ENCODE measurements at regions not wholly inside any gene's neighbourhood (a gene's known extent, or its start where the extent isn't known, plus 50 kb on each side); places are given as distances from the start of the nearest gene placed in this dataset.

GRCh38 chr6:156016186-156016976 is 560.7 kb upstream of the NOX3 start:
- Mint-ChIP-seq H3K27me3 (no peaks in the 10 kb centered on the region), H3K27ac (no peak overlapping the region), H3K4me1 (peaks cover 26 to 44% (median 33%) of the 10 kb centered on the region in 3 donors), H3K4me3 (no peak overlapping the region), H3K9me3 (peaks cover 0 to 5% (median 0%) of the 10 kb centered on the region in 7 donors), H3K36me3 (peaks cover 0 to 7% of the 10 kb centered on the region in 2 donors)
- no peak for ATAC-seq (ENCODE audit: low read depth in 2 of 2)
- DNase-seq: no peak

- peak; percentile 60 to 86 for ATAC-seq (ENCODE audit: low read depth in 2 of 2)
- Mint-ChIP-seq H3K27me3 (no peaks in the 10 kb centered on the region), H3K4me3 (peak overlapping the region; percentile 1 to 84 (median 68)), H3K36me3 (peaks cover 0 to 7% of the 10 kb centered on the region in 2 donors), H3K27ac (peak overlapping the region in 5 of 6 donors; percentile 40 to 87 (median 72)), H3K9me3 (peaks cover 0 to 11% (median 4%) of the 10 kb centered on the region in 7 donors), H3K4me1 (peaks cover 24 to 32% (median 29%) of the 10 kb centered on the region in 3 donors)
- peak; percentile 31 for DNase-seq
Measured at GRCh38 chr6:156013155-156013554, 557.5 kb upstream of the NOX3 start.

GRCh38 chr6:156009656-156010055 is 554.0 kb upstream of the NOX3 start:
- no peak for DNase-seq
- ATAC-seq (ENCODE audit: low read depth in 2 of 2): no peak
- H3K4me1 Mint-ChIP-seq: peaks cover 18 to 23% (median 22%) of the 10 kb centered on the region in 3 donors

GRCh38 chr6:156004796-156005195 is 549.2 kb upstream of the NOX3 start:
- Mint-ChIP-seq H3K36me3 (no peaks in the 10 kb centered on the region), H3K27me3 (no peaks in the 10 kb centered on the region), H3K9me3 (peaks cover 0 to 13% (median under 1%) of the 10 kb centered on the region in 7 donors), H3K27ac (peak overlapping the region in 1 of 6 donors; percentile 39), H3K4me3 (no peak overlapping the region), H3K4me1 (peaks cover 0 to 2% (median 0%) of the 10 kb centered on the region in 3 donors)
- ATAC-seq (ENCODE audit: low read depth in 2 of 2) (no peak), DNase-seq (no peak)

More at GRCh38 chr6:156009656-156010055, 554.0 kb upstream of the NOX3 start:
- H3K36me3 Mint-ChIP-seq: no peaks in the 10 kb centered on the region
- no peak overlapping the region for H3K4me3 Mint-ChIP-seq
- peaks cover 0 to 17% (median 2%) of the 10 kb centered on the region in 7 donors for H3K9me3 Mint-ChIP-seq
- H3K27ac Mint-ChIP-seq: peak overlapping the region in 1 of 6 donors; percentile 54
- H3K27me3 Mint-ChIP-seq: no peaks in the 10 kb centered on the region

GRCh38 chr6:155996151-155996550 is 540.5 kb upstream of the NOX3 start:
- H3K27ac Mint-ChIP-seq: peak overlapping the region in 1 of 6 donors; percentile 10

GRCh38 chr6:155995281-155995680 is 539.6 kb upstream of the NOX3 start:
- H3K4me1 Mint-ChIP-seq: peaks cover 2 to 10% (median 4%) of the 10 kb centered on the region in 3 donors
- ATAC-seq (ENCODE audit: low read depth in 2 of 2): no peak

More at GRCh38 chr6:155996151-155996550, 540.5 kb upstream of the NOX3 start:
- peaks cover 2 to 10% (median 4%) of the 10 kb centered on the region in 3 donors for H3K4me1 Mint-ChIP-seq
- no peak for ATAC-seq (ENCODE audit: low read depth in 2 of 2)
- no peaks in the 10 kb centered on the region for H3K36me3 Mint-ChIP-seq
- peaks cover 0 to 2% (median 0%) of the 10 kb centered on the region in 7 donors for H3K9me3 Mint-ChIP-seq
- no peaks in the 10 kb centered on the region for H3K27me3 Mint-ChIP-seq
- DNase-seq: no peak
- H3K4me3 Mint-ChIP-seq: no peak overlapping the region

GRCh38 chr6:155994086-155994485 is 538.4 kb upstream of the NOX3 start:
- Mint-ChIP-seq H3K4me1 (peaks cover 2 to 10% (median 4%) of the 10 kb centered on the region in 3 donors), H3K4me3 (no peak overlapping the region), H3K36me3 (no peaks in the 10 kb centered on the region), H3K27ac (peak overlapping the region in 1 of 6 donors; percentile 39), H3K27me3 (no peaks in the 10 kb centered on the region), H3K9me3 (peaks cover 0 to 2% (median 0%) of the 10 kb centered on the region in 7 donors)
- ATAC-seq (ENCODE audit: low read depth in 2 of 2): no peak
- DNase-seq: no peak

More at GRCh38 chr6:155995281-155995680, 539.6 kb upstream of the NOX3 start:
- DNase-seq: no peak
- H3K9me3 Mint-ChIP-seq: peaks cover 0 to 2% (median 0%) of the 10 kb centered on the region in 7 donors
- no peaks in the 10 kb centered on the region for H3K36me3 Mint-ChIP-seq
- H3K27me3 Mint-ChIP-seq: no peaks in the 10 kb centered on the region
- H3K4me3 Mint-ChIP-seq: no peak overlapping the region
- no peak overlapping the region for H3K27ac Mint-ChIP-seq

GRCh38 chr6:155993240-155993639 is 537.6 kb upstream of the NOX3 start:
- H3K9me3 Mint-ChIP-seq: peaks cover 0 to 2% (median 0%) of the 10 kb centered on the region in 7 donors

GRCh38 chr6:155985660-155986138 is 530.1 kb upstream of the NOX3 start:
- no peak for ATAC-seq (ENCODE audit: low read depth in 2 of 2)
- H3K36me3 Mint-ChIP-seq: no peaks in the 10 kb centered on the region

More at GRCh38 chr6:155993240-155993639, 537.6 kb upstream of the NOX3 start:
- peaks cover 2 to 10% (median 4%) of the 10 kb centered on the region in 3 donors for H3K4me1 Mint-ChIP-seq
- no peak overlapping the region for H3K27ac Mint-ChIP-seq
- no peaks in the 10 kb centered on the region for H3K36me3 Mint-ChIP-seq
- DNase-seq (no peak), ATAC-seq (ENCODE audit: low read depth in 2 of 2) (no peak)
- no peak overlapping the region for H3K4me3 Mint-ChIP-seq
- no peaks in the 10 kb centered on the region for H3K27me3 Mint-ChIP-seq

GRCh38 chr6:155980768-155981079 is 525.1 kb upstream of the NOX3 start:
- Mint-ChIP-seq H3K4me1 (no peaks in the 10 kb centered on the region), H3K27ac (no peak overlapping the region), H3K27me3 (peaks cover 0 to 6% (median 0%) of the 10 kb centered on the region in 3 donors), H3K4me3 (no peak overlapping the region), H3K36me3 (no peaks in the 10 kb centered on the region), H3K9me3 (no peaks in the 10 kb centered on the region)
- ATAC-seq (ENCODE audit: low read depth in 2 of 2): no peak
- no peak for DNase-seq

More at GRCh38 chr6:155985660-155986138, 530.1 kb upstream of the NOX3 start:
- H3K4me1 Mint-ChIP-seq: no peaks in the 10 kb centered on the region
- no peak overlapping the region for H3K27ac Mint-ChIP-seq
- no peak overlapping the region for H3K4me3 Mint-ChIP-seq
- no peak for DNase-seq
- H3K27me3 Mint-ChIP-seq: no peaks in the 10 kb centered on the region
- peaks cover 0 to 1% (median 0%) of the 10 kb centered on the region in 7 donors for H3K9me3 Mint-ChIP-seq

GRCh38 chr6:155980014-155980767 is 524.6 kb upstream of the NOX3 start:
- Mint-ChIP-seq H3K4me3 (no peak overlapping the region), H3K9me3 (no peaks in the 10 kb centered on the region), H3K36me3 (no peaks in the 10 kb centered on the region), H3K27ac (no peak overlapping the region), H3K4me1 (no peaks in the 10 kb centered on the region), H3K27me3 (peaks cover 0 to 6% (median 0%) of the 10 kb centered on the region in 3 donors)
- ATAC-seq (ENCODE audit: low read depth in 2 of 2) (no peak), DNase-seq (no peak)

- DNase-seq (no peak), ATAC-seq (ENCODE audit: low read depth in 2 of 2) (no peak)
- no peaks in the 10 kb centered on the region for H3K36me3 Mint-ChIP-seq
- peak overlapping the region in 6 of 8 donors; percentile 21 to 67 (median 33) for H3K4me3 Mint-ChIP-seq
- H3K27ac Mint-ChIP-seq: peak overlapping the region in 2 of 6 donors; percentile 14 to 87
- peaks cover 0 to 6% (median 0%) of the 10 kb centered on the region in 3 donors for H3K27me3 Mint-ChIP-seq
- peaks cover 23 to 26% (median 25%) of the 10 kb centered on the region in 3 donors for H3K4me1 Mint-ChIP-seq
- H3K9me3 Mint-ChIP-seq: no peaks in the 10 kb centered on the region
Measured at GRCh38 chr6:155975506-155975905, 519.9 kb upstream of the NOX3 start.

GRCh38 chr6:155974811-155975323 is 519.2 kb upstream of the NOX3 start:
- Mint-ChIP-seq H3K27me3 (peaks cover 0 to 6% (median 0%) of the 10 kb centered on the region in 3 donors), H3K27ac (peak overlapping the region in 3 of 6 donors; percentile 11 to 74 (median 49)), H3K36me3 (no peaks in the 10 kb centered on the region), H3K4me1 (peaks cover 23 to 26% (median 25%) of the 10 kb centered on the region in 3 donors), H3K4me3 (peak overlapping the region in 7 of 8 donors; percentile 8 to 97 (median 67)), H3K9me3 (no peaks in the 10 kb centered on the region)
- ATAC-seq (ENCODE audit: low read depth in 2 of 2): no peak
- DNase-seq: no peak

Measured in naive B cell (primary cell).